ENCODE measurements at regions not wholly inside any gene's neighbourhood (a gene's known extent, or its start where the extent isn't known, plus 50 kb on each side); places are given as distances from the start of the nearest gene placed in this dataset.

DNA sequence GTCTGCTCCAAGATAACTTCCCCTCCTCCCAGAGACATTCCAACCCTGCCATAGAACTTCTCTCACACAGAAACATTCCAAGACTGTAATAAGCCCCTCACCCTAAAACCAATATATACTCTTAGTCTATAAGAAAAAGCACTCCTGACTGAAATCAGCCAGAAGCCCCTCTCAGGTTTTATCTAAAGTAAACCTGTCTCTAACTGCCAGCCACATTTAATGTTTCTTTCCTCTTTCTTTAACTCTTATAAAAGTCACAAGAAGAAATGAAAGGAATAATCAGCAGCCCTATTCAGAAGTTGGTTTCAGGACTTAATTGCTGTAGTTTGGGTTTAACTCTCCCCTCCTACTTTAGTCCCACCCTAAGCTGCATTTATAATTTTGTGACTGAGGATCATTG is 165.0 kb upstream of the ZCCHC13 start:
- TF ChIP-seq GATA2 (IDR thresholded peaks at IDR 0.05; ENCODE audit: low read depth, low read length) (no peak), GATA3 (IDR thresholded peaks at IDR 0.05; ENCODE audit: low read depth, low read length) (no peak)
